ENCODE measurements at regions not wholly inside any gene's neighbourhood (a gene's known extent, or its start where the extent isn't known, plus 50 kb on each side); places are given as distances from the start of the nearest gene placed in this dataset.

DNA sequence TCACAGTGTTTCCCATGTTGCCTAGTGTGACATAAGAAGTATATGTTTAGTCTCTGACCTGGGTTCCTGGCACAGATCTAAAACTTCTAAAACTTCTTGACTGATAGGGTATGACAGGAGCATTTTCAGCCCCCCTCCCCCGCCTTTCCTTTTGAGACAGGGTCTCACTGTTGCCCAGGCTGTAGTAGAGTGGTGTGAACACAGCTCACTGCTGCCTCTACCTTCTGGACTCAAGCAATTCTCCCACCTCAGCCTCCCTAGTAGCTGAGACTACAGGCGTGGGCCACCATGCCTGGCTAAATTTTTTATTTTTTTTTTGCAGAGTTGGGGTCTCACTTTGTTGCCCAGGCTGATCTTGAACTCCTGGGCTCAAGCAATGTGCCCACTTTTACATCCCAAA is 421.1 kb upstream of the RGS6 start:
- no peaks in the 10 kb centered on the region for H3K9me3 Mint-ChIP-seq
- ChIA-PET CTCF (no interaction called here), POLR2A (interaction anchor here (0.6 kb wide), 1 partner anchor 667 kb away, joined by 3 read pairs; no protein-coding TSS in a partner anchor)
- Histone ChIP-seq H3K36me3 (ENCODE audit: insufficient read depth, low read length) (peaks cover 11% of the 10 kb centered on the region), H3K9me3 (ENCODE audit: control insufficient read depth in 1 of 2, insufficient read depth in 1 of 2, low read length in 2 of 2) (no peaks in the 10 kb centered on the region), H3K4me3 (ENCODE audit: low read length) (no peak overlapping the region), H3K27ac (ENCODE audit: low read depth in 1 of 2, low read length in 2 of 2) (no peak overlapping the region), H3K27me3 (ENCODE audit: control insufficient read depth in 1 of 2, insufficient read depth in 2 of 2, low read length in 2 of 2) (no peaks in the 10 kb centered on the region), H3K4me1 (ENCODE audit: insufficient read depth, low read length) (no peaks in the 10 kb centered on the region)
- H3K4me3 Mint-ChIP-seq: no peak overlapping the region
- intact Hi-C loops (cut with DNase I, micrococcal nuclease): no loop called here
- H3K36me3 Mint-ChIP-seq (ENCODE audit: low read depth): peaks cover 48% of the 10 kb centered on the region
- no peak for ATAC-seq (ENCODE audit: poor library complexity)
- no peaks in the 10 kb centered on the region for H3K27me3 Mint-ChIP-seq
- no peak for DNase-seq
- peaks cover 7% of the 10 kb centered on the region for H3K4me1 Mint-ChIP-seq (ENCODE audit: low read depth)
- TF ChIP-seq, protein P1, sequence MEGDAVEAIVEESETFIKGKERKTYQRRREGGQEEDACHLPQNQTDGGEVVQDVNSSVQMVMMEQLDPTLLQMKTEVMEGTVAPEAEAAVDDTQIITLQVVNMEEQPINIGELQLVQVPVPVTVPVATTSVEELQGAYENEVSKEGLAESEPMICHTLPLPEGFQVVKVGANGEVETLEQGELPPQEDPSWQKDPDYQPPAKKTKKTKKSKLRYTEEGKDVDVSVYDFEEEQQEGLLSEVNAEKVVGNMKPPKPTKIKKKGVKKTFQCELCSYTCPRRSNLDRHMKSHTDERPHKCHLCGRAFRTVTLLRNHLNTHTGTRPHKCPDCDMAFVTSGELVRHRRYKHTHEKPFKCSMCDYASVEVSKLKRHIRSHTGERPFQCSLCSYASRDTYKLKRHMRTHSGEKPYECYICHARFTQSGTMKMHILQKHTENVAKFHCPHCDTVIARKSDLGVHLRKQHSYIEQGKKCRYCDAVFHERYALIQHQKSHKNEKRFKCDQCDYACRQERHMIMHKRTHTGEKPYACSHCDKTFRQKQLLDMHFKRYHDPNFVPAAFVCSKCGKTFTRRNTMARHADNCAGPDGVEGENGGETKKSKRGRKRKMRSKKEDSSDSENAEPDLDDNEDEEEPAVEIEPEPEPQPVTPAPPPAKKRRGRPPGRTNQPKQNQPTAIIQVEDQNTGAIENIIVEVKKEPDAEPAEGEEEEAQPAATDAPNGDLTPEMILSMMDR (IDR thresholded peaks at IDR 0.05): no peak
- no peak overlapping the region for H3K27ac Mint-ChIP-seq

GRCh38 chr14:71514941-71515919 is 417.0 kb upstream of the RGS6 start:
- Histone ChIP-seq H3K27ac (ENCODE audit: low read depth in 1 of 2, low read length in 2 of 2) (no peak overlapping the region), H3K4me1 (ENCODE audit: insufficient read depth, low read length) (no peaks in the 10 kb centered on the region), H3K36me3 (ENCODE audit: insufficient read depth, low read length) (peaks cover 11% of the 10 kb centered on the region), H3K27me3 (ENCODE audit: control insufficient read depth in 1 of 2, insufficient read depth in 2 of 2, low read length in 2 of 2) (no peaks in the 10 kb centered on the region), H3K9me3 (ENCODE audit: control insufficient read depth in 1 of 2, insufficient read depth in 1 of 2, low read length in 2 of 2) (no peaks in the 10 kb centered on the region), H3K4me3 (ENCODE audit: low read length) (no peak overlapping the region)
- H3K27me3 Mint-ChIP-seq: no peaks in the 10 kb centered on the region
- TF ChIP-seq, protein P1 (IDR thresholded peaks at IDR 0.05): no peak
- no peak overlapping the region for H3K27ac Mint-ChIP-seq
- ChIA-PET POLR2A (interaction anchor here (0.6 kb wide), 1 partner anchor 17 kb away, joined by 3 read pairs; no protein-coding TSS in a partner anchor), CTCF (interaction anchor here (0.9 kb wide), 1 partner anchor 10 kb away, joined by 3 read pairs; no protein-coding TSS in a partner anchor)
- H3K4me3 Mint-ChIP-seq: no peak overlapping the region
- intact Hi-C loops (cut with DNase I, micrococcal nuclease): no loop called here
- H3K9me3 Mint-ChIP-seq: no peaks in the 10 kb centered on the region
- peaks cover 64% of the 10 kb centered on the region for H3K36me3 Mint-ChIP-seq (ENCODE audit: low read depth)
- no peak for DNase-seq
- ATAC-seq (ENCODE audit: poor library complexity): no peak
- H3K4me1 Mint-ChIP-seq (ENCODE audit: low read depth): no peaks in the 10 kb centered on the region

DNA sequence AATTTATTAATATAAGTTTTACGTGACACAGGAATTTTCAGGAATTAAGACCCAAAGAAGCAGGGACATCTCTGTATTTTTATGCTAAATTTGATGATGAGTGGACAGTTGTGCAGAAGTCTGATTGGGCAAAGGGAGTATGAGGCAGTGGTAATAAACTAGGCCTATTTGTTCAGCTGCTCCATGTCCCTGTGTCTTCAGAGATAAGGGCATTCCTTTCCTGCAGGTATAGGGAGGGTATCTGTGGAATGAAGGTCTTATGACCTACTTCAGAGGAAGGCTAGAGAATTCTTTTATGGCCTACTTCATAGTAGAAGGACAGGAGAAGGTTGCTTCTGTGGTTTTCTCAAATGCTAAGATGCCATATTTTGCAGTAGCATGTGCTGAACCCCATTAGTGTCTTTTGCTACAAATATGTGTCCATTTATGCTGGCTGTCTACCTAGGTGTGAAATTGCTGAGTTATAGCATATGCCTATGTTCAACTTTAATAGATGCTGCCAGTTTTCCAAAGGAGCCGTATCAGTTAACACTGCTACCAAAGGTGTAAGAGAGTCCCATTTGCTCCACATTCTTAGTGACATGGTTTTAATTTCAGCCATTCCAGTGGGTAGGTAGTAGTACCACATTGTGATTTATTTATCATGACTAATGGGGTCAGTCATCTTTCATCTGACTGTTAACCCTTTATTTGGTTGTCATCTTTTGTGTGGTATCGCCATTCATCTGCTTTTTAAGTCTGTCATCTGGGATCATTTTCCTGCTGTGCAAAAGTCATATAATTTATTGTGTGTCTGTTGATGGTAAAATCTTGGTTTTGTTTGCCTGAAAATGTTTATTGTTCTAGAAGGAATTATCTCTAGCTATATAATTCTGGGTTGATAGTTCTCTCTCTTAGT is 410.7 kb upstream of the RGS6 start:
- intact Hi-C loops (cut with DNase I, micrococcal nuclease): no loop called here
- Mint-ChIP-seq H3K27ac (no peak overlapping the region), H3K36me3 (ENCODE audit: low read depth) (peaks cover 34% of the 10 kb centered on the region), H3K9me3 (no peaks in the 10 kb centered on the region), H3K4me1 (ENCODE audit: low read depth) (peaks cover 11% of the 10 kb centered on the region), H3K27me3 (no peaks in the 10 kb centered on the region), H3K4me3 (no peak overlapping the region)
- ChIA-PET POLR2A (no interaction called here), CTCF (no interaction called here)
- TF ChIP-seq, protein P1 (IDR thresholded peaks at IDR 0.05): no peak
- Histone ChIP-seq H3K4me1 (ENCODE audit: insufficient read depth, low read length) (no peaks in the 10 kb centered on the region), H3K27me3 (ENCODE audit: control insufficient read depth in 1 of 2, insufficient read depth in 2 of 2, low read length in 2 of 2) (no peaks in the 10 kb centered on the region), H3K4me3 (ENCODE audit: low read length) (no peak overlapping the region), H3K36me3 (ENCODE audit: insufficient read depth, low read length) (no peaks in the 10 kb centered on the region), H3K9me3 (ENCODE audit: control insufficient read depth in 1 of 2, insufficient read depth in 1 of 2, low read length in 2 of 2) (no peaks in the 10 kb centered on the region), H3K27ac (ENCODE audit: low read depth in 1 of 2, low read length in 2 of 2) (no peak overlapping the region)
- ATAC-seq (ENCODE audit: poor library complexity): no peak
- DNase-seq: no peak
